OCI-LY3 (cell line): ENCODE measurements at regions not wholly inside any gene's neighbourhood (a gene's known extent, or its start where the extent isn't known, plus 50 kb on each side); places are given as distances from the start of the nearest gene placed in this dataset.

ENCODE experiments used
- H2AFZ ChIP-seq: fragments of 200-600, 300-600 bp; shearing (Covaris generic); 2 replicates; pipeline ENCODE4 v1.6.0; 2014; ENCODE audit warnings: antibody characterized with exemption, low read depth, low read length
- H3K27ac ChIP-seq: fragments of 200-600, 300-600 bp; sonication (generic); 2 replicates; pipeline ENCODE4 v1.5.1; 2014; ENCODE audit warnings: mild to moderate bottlenecking, low read length, moderate library complexity, mixed read lengths
- H3K27me3 ChIP-seq: fragments of 200-600, 300-600 bp; sonication (generic); 2 replicates; pipeline ENCODE4 v1.6.1; 2014; ENCODE audit warnings: low read depth, low read length, mixed read lengths
- H3K36me3 ChIP-seq: fragments of 200-600, 300-600 bp; sonication (generic); replicated peaks from 2 replicates; pipeline ENCODE3; 2014; ENCODE audit warnings: low read depth, low read length, mixed read lengths
- H3K4me1 ChIP-seq: fragments of 300-600, 200-600 bp; sonication (generic); 2 replicates; pipeline ENCODE4 v1.6.1; 2014; ENCODE audit warnings: low read length, mixed read lengths
- H3K4me2 ChIP-seq: fragments of 200-600, 300-600 bp; sonication (generic); 2 replicates; pipeline ENCODE4 v1.6.1; 2014; ENCODE audit warnings: low read length, mixed read lengths
- H3K4me3 ChIP-seq: fragments of 300-600, 200-600 bp; sonication (generic); 2 replicates; pipeline ENCODE4 v1.5.1; 2014; ENCODE audit warnings: antibody characterized with exemption, mild to moderate bottlenecking, low read length, moderate library complexity
- H3K79me2 ChIP-seq: fragments of 300-600, 200-600 bp; shearing (Covaris generic); 2 replicates; pipeline ENCODE4 v1.6.1; 2014; ENCODE audit warnings: mild to moderate bottlenecking, low read length, mixed read lengths
- H3K9ac ChIP-seq: fragments of 300-600, 200-600 bp; shearing (Covaris generic); 2 replicates; pipeline ENCODE4 v1.6.0; 2014; ENCODE audit warnings: mild to moderate bottlenecking, low read length, moderate library complexity
- H3K9me3 ChIP-seq: fragments of 200-600, 300-600 bp; shearing (Covaris generic); 2 replicates; pipeline ENCODE4 v1.6.1; 2014; ENCODE audit warnings: low read length, mixed read lengths; ENCODE audit not compliant: insufficient read depth
- H4K20me1 ChIP-seq: fragments of 200-600, 300-600 bp; sonication (generic); 2 replicates; pipeline ENCODE4 v1.6.1; 2016; ENCODE audit warnings: low read length, mixed read lengths; ENCODE audit not compliant: insufficient read depth
- CTCF ChIP-seq: fragments of 200-600, 300-600 bp; sonication (generic); IDR thresholded peaks from 2 replicates; pipeline ENCODE4 v1.5.1; 2014; ENCODE audit warnings: antibody characterized with exemption, low read length, low read depth
- EZH2phosphoT487 ChIP-seq: fragments of 200-600 bp; shearing (Covaris generic); IDR thresholded peaks from 2 replicates; pipeline ENCODE4 v1.6.1; 2018; ENCODE audit warnings: antibody characterized with exemption, mixed run types, low read depth

- no peaks in the 10 kb centered on the region for H3K79me2 ChIP-seq
- no peak overlapping the region for H3K27ac ChIP-seq
- no peak overlapping the region for H3K9ac ChIP-seq
Measured at GRCh38 chr10:91690996-91691676, 58.3 kb upstream of the PPP1R3C start.

GRCh38 chr10:91690412-91690811 is 57.5 kb upstream of the PPP1R3C start:
- Histone ChIP-seq H4K20me1 (no peaks in the 10 kb centered on the region), H3K27me3 (no peaks in the 10 kb centered on the region), H3K27ac (no peak overlapping the region), H3K9me3 (no peaks in the 10 kb centered on the region), H3K4me1 (no peaks in the 10 kb centered on the region), H3K4me3 (no peak overlapping the region), H3K4me2 (no peak overlapping the region), H3K36me3 (no peaks in the 10 kb centered on the region), H3K79me2 (no peaks in the 10 kb centered on the region), H2AFZ (no peak overlapping the region), H3K9ac (no peak overlapping the region)
- TF ChIP-seq CTCF (no peak), EZH2phosphoT487 (no peak)

More at GRCh38 chr10:91690996-91691676, 58.3 kb upstream of the PPP1R3C start:
- no peaks in the 10 kb centered on the region for H4K20me1 ChIP-seq
- no peak overlapping the region for H3K4me3 ChIP-seq
- H3K4me1 ChIP-seq, result no peaks in the 10 kb centered on the region
- H3K9me3 ChIP-seq, result no peaks in the 10 kb centered on the region
- no peak overlapping the region for H3K4me2 ChIP-seq
- no peaks in the 10 kb centered on the region for H3K36me3 ChIP-seq
- no peak overlapping the region for H2AFZ ChIP-seq
- TF ChIP-seq EZH2phosphoT487 (no peak), CTCF (no peak)
- no peaks in the 10 kb centered on the region for H3K27me3 ChIP-seq

GRCh38 chr10:91689731-91690168 is 56.9 kb upstream of the PPP1R3C start:
- Histone ChIP-seq H2AFZ (no peak overlapping the region), H4K20me1 (no peaks in the 10 kb centered on the region)

GRCh38 chr10:91684841-91685240 is 52.0 kb upstream of the PPP1R3C start:
- no peaks in the 10 kb centered on the region for H4K20me1 ChIP-seq
- H3K27ac ChIP-seq, result no peak overlapping the region
- H3K4me3 ChIP-seq, result no peak overlapping the region
- TF ChIP-seq CTCF, result no peak
- H3K4me2 ChIP-seq, result no peak overlapping the region
- H3K36me3 ChIP-seq, result no peaks in the 10 kb centered on the region
- no peaks in the 10 kb centered on the region for H3K27me3 ChIP-seq
- no peaks in the 10 kb centered on the region for H3K9me3 ChIP-seq
- no peaks in the 10 kb centered on the region for H3K4me1 ChIP-seq
- H3K9ac ChIP-seq, result no peak overlapping the region
- H3K79me2 ChIP-seq, result no peaks in the 10 kb centered on the region
- H2AFZ ChIP-seq, result no peak overlapping the region

More at GRCh38 chr10:91689731-91690168, 56.9 kb upstream of the PPP1R3C start:
- Histone ChIP-seq H3K9ac (no peak overlapping the region), H3K4me2 (no peak overlapping the region), H3K4me3 (no peak overlapping the region), H3K4me1 (no peaks in the 10 kb centered on the region), H3K27ac (no peak overlapping the region), H3K9me3 (no peaks in the 10 kb centered on the region), H3K27me3 (no peaks in the 10 kb centered on the region), H3K79me2 (no peaks in the 10 kb centered on the region), H3K36me3 (no peaks in the 10 kb centered on the region)
- TF ChIP-seq EZH2phosphoT487 (no peak), CTCF (no peak)
